ENCODE measurements at regions not wholly inside any gene's neighbourhood (a gene's known extent, or its start where the extent isn't known, plus 50 kb on each side); places are given as distances from the start of the nearest gene placed in this dataset.

DNA sequence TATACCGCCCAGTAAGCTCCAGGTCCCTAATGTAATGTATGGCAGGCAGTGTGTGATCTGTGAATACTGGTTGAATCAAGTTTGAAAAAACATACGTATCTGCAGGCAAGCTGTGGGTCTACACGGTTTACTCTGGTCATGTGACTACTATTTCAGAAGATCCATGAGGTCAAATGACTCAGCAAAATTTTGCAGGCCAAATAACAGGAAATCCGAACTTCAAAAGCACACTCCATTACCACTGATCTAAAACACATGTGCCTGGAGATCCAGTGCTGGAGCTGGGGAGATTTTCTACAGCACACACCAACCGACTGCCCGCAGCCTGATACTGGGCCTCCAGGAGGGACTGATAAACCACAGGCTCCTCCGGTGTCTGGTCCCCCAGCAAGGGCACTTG lies 64.5 kb upstream of the SLC44A3 start:
- Histone ChIP-seq H4K5ac (ENCODE audit: low read depth, low read length) (peak overlapping the region; percentile 75), H4K20me1 (ENCODE audit: insufficient read depth, low read length) (no peaks in the 10 kb centered on the region), H3K79me1 (ENCODE audit: low read depth in 1 of 2, low read length in 2 of 2) (no peaks in the 10 kb centered on the region), H3K9me3 (ENCODE audit: control insufficient read depth, insufficient read depth, low read length) (no peaks in the 10 kb centered on the region), H3K27ac (ENCODE audit: insufficient read depth, low read length) (peak overlapping the region; percentile 93), H2BK20ac (ENCODE audit: low read depth, low read length) (peak overlapping the region; percentile 78), H2AK5ac (ENCODE audit: low read depth, low read length) (peak overlapping the region; percentile 92), H3K4me1 (ENCODE audit: control insufficient read depth, insufficient read depth, low read length) (peaks cover 27% of the 10 kb centered on the region), H2BK120ac (ENCODE audit: low read depth, low read length) (peak overlapping the region; percentile 84), H3K4me2 (ENCODE audit: low read depth, low read length) (no peak overlapping the region), H3K18ac (ENCODE audit: low read depth, low read length) (peak overlapping the region; percentile 78), H3K4ac (ENCODE audit: low read depth, low read length) (peak overlapping the region; percentile 72), H4K91ac (ENCODE audit: insufficient read depth, low read depth, low read length) (peak overlapping the region; percentile 86), H3K14ac (replicated peaks; ENCODE audit: low read depth, low read length) (peak overlapping the region; percentile 78), H3K36me3 (ENCODE audit: control insufficient read depth, insufficient read depth, low read length) (no peaks in the 10 kb centered on the region), H3K56ac (ENCODE audit: extremely low read depth, insufficient read depth, low read length) (peak overlapping the region; percentile 73), H3K9ac (ENCODE audit: low read depth, low read length) (no peak overlapping the region), H2AK9ac (replicated peaks; ENCODE audit: low read depth, low read length, poor library complexity) (no peak overlapping the region), H2BK5ac (ENCODE audit: low read depth, low read length, poor library complexity, severe bottlenecking) (peak overlapping the region; percentile 58), H3K27me3 (ENCODE audit: control insufficient read depth, insufficient read depth, low read length) (no peaks in the 10 kb centered on the region), H2AFZ (replicated peaks; ENCODE audit: low read length, poor library complexity) (peak overlapping the region; percentile 80), H3K4me3 (ENCODE audit: insufficient read depth, low read depth, low read length) (no peak overlapping the region), H4K8ac (ENCODE audit: low read depth in 2 of 2, low read length in 2 of 2) (peak overlapping the region; percentile 12 to 90), H2BK15ac (ENCODE audit: low read depth, low read length) (peak overlapping the region; percentile 42; the same call in 2 of the 3 replicates), H3K9me1 (ENCODE audit: insufficient read depth, low read length) (peaks cover 18% of the 10 kb centered on the region), H3K23ac (ENCODE audit: low read depth, low read length) (peak overlapping the region; percentile 61; the same call in 1 of the 2 replicates)
- peak; percentile 99 for DNase-seq
- no TSS peak for BruUV-seq (replicated peaks)
- ChIA-PET POLR2A (ENCODE audit: unreplicated experiment) (interaction anchor here (0.6 kb wide), 1 partner anchor 89 kb away, joined by 15 read pairs; no protein-coding TSS in a partner anchor), CTCF (no interaction called here)
- 53% methylated on average over 2 of the region's 7 CpGs; no CpG with 5 or more reads in 1 of the 2 experiments for WGBS, 2 experiments (ENCODE audit: extremely low coverage in 2 of 2, insufficient read length in 1 of 2)
- intact Hi-C loops (cut with micrococcal nuclease) (no loop called here), in situ Hi-C loops (cut with MboI; ENCODE audit: low sequenced_read_pairs) (no loop called here), dilution Hi-C loops (cut with HindIII; ENCODE audit: low sequenced_read_pairs, unreplicated experiment) (no loop called here)
- ATAC-seq (ENCODE audit: low read depth) = peak; percentile 83
- TF ChIP-seq RCOR1 (IDR thresholded peaks at IDR 0.05; ENCODE audit: insufficient replicate concordance, low read length) (no peak), FOS (IDR thresholded peaks at IDR 0.05; ENCODE audit: low read depth, low read length) (peak; percentile 54; the same call in 1 of the 2 replicates), CEBPB (IDR thresholded peaks at IDR 0.05; ENCODE audit: low read depth, low read length) (no peak), BHLHE40 (IDR thresholded peaks at IDR 0.05; ENCODE audit: low read depth, low read length) (peak; percentile 67), CTCF (conservative IDR thresholded peaks at IDR 0.05; ENCODE audit: low read depth, low read length) (no peak), NFE2L2 (IDR thresholded peaks at IDR 0.05; ENCODE audit: low read depth, low read length) (peak; percentile 100), MAFK (IDR thresholded peaks at IDR 0.05; ENCODE audit: low read depth, low read length) (peak; percentile 96), CHD1 (IDR thresholded peaks at IDR 0.05; ENCODE audit: low read depth, low read length) (no peak), SMC3 (IDR thresholded peaks at IDR 0.05; ENCODE audit: low read depth, low read length) (no peak), RFX5 (IDR thresholded peaks at IDR 0.05; ENCODE audit: low read depth, low read length) (no peak), MAZ (IDR thresholded peaks at IDR 0.05; ENCODE audit: borderline replicate concordance, low read depth, low read length) (no peak), POLR2A (IDR thresholded peaks at IDR 0.05; ENCODE audit: low read depth, low read length) (no peak), MXI1 (IDR thresholded peaks at IDR 0.05; ENCODE audit: borderline replicate concordance, low read depth, low read length) (no peak), RAD21 (IDR thresholded peaks at IDR 0.05; ENCODE audit: low read length) (0 out of 2 replicates have a peak, but pooled peaks have one; percentile 1)
- TF ChIP-seq, protein P1, sequence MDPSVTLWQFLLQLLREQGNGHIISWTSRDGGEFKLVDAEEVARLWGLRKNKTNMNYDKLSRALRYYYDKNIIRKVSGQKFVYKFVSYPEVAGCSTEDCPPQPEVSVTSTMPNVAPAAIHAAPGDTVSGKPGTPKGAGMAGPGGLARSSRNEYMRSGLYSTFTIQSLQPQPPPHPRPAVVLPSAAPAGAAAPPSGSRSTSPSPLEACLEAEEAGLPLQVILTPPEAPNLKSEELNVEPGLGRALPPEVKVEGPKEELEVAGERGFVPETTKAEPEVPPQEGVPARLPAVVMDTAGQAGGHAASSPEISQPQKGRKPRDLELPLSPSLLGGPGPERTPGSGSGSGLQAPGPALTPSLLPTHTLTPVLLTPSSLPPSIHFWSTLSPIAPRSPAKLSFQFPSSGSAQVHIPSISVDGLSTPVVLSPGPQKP (IDR thresholded peaks at IDR 0.05; ENCODE audit: borderline replicate concordance, low read depth, low read length) = no peak
- TF ChIP-seq, protein P2, sequence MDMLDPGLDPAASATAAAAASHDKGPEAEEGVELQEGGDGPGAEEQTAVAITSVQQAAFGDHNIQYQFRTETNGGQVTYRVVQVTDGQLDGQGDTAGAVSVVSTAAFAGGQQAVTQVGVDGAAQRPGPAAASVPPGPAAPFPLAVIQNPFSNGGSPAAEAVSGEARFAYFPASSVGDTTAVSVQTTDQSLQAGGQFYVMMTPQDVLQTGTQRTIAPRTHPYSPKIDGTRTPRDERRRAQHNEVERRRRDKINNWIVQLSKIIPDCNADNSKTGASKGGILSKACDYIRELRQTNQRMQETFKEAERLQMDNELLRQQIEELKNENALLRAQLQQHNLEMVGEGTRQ (IDR thresholded peaks at IDR 0.05; ENCODE audit: low read depth, low read length) = peak; percentile 89
